Common myeloid progenitor, CD34-positive (primary cell): ENCODE measurements at regions not wholly inside any gene's neighbourhood (a gene's known extent, or its start where the extent isn't known, plus 50 kb on each side); places are given as distances from the start of the nearest gene placed in this dataset.

Experiments
- CTCF ChIA-PET: fragments of 350-600 bp; sonication (Branson Sonifier 250); formaldehyde crosslinking; loops from one replicate; lab custom pipeline; 2021; ENCODE audit warnings: antibody characterized with exemption; lab: Charles Lee
- POLR2A ChIA-PET: fragments of 350-600 bp; sonication (Branson Sonifier 250); formaldehyde crosslinking; loops from one replicate; lab custom pipeline; 2021; ENCODE audit warnings: antibody characterized with exemption; lab: Charles Lee
- DNase-seq, 3 donors: peaks; one replicate each; pipeline versions ENCODE4 v3.0.0 to v3.0.0-alpha.2; 2013
- H3K27ac ChIP-seq, 2 experiments: 1 replicate in 1 of 2; 2 replicates in 1 of 2; pipeline ENCODE4 v1.7.0; 2013; ENCODE audit warnings: inconsistent platforms in 2 of 2, low read length in 2 of 2, mild to moderate bottlenecking in 2 of 2, low read depth in 1 of 2, moderate library complexity in 1 of 2; ENCODE audit not compliant: severe bottlenecking in 2 of 2, insufficient read depth in 1 of 2, poor library complexity in 1 of 2
- H3K27me3 ChIP-seq, 5 experiments: replicated peaks in 2 of 5; 1 replicate in 3 of 5; 2 replicates in 2 of 5; pipeline versions ENCODE4 v1.6.1 to v1.7.0; 2013; ENCODE audit warnings: low read length in 4 of 5, mild to moderate bottlenecking in 2 of 5, moderate library complexity in 2 of 5, inconsistent platforms in 1 of 5; ENCODE audit not compliant: insufficient read depth in 5 of 5, control insufficient read depth in 4 of 5
- H3K36me3 ChIP-seq, 4 experiments: 1 replicate in 2 of 4; 2 replicates in 2 of 4; pipeline versions ENCODE4 v1.6.1 to v1.7.0; 2013; ENCODE audit warnings: low read length in 3 of 4, control low read depth in 1 of 4, mild to moderate bottlenecking in 1 of 4; ENCODE audit not compliant: control insufficient read depth in 4 of 4, insufficient read depth in 4 of 4
- H3K4me1 ChIP-seq, 4 experiments: 1 replicate in 3 of 4; 2 replicates in 1 of 4; pipeline versions ENCODE4 v1.6.1 to v1.7.1; 2013; ENCODE audit warnings: low read length in 3 of 4, mild to moderate bottlenecking in 3 of 4, control low read depth in 1 of 4, inconsistent platforms in 1 of 4, moderate library complexity in 1 of 4; ENCODE audit not compliant: control insufficient read depth in 4 of 4, insufficient read depth in 4 of 4; ENCODE audit errors: control extremely low read depth in 1 of 4
- H3K4me3 ChIP-seq, 7 experiments: 1 replicate in 4 of 7; 2 replicates in 3 of 7; pipeline versions ENCODE4 v1.5.1 to v1.7.0; 2013; ENCODE audit warnings: mild to moderate bottlenecking in 7 of 7, low read length in 6 of 7, moderate library complexity in 6 of 7, inconsistent platforms in 2 of 7, low read depth in 2 of 7, control low read depth in 1 of 7; ENCODE audit not compliant: insufficient read depth in 4 of 7, control insufficient read depth in 1 of 7; ENCODE audit errors: extremely low read depth in 1 of 7
- H3K9me3 ChIP-seq, 5 experiments: 1 replicate in 4 of 5; 2 replicates in 1 of 5; pipeline versions ENCODE4 v1.6.1 to v1.7.1; 2013; ENCODE audit warnings: low read length in 4 of 5, mild to moderate bottlenecking in 2 of 5, inconsistent platforms in 1 of 5, low read depth in 1 of 5, moderate library complexity in 1 of 5; ENCODE audit not compliant: control insufficient read depth in 4 of 5, insufficient read depth in 2 of 5; ENCODE audit errors: control extremely low read depth in 1 of 5
- WGBS: methylation state at CpG from one replicate; pipeline ENCODE4 v1.1.5; 2013; ENCODE audit not compliant: insufficient coverage; 5-methylcytosine and 5-hydroxymethylcytosine counted together

- WGBS = 68% methylated on average over 8 of the region's 9 CpGs
Observed at GRCh38 chr14:101173698-101174521, 270.4 kb upstream of the RTL1 start.

GRCh38 chr14:101174522-101174838, 271.0 kb upstream of the RTL1 start:
- 99% methylated on average over 11 of the region's 12 CpGs for WGBS
- DNase-seq = no peak
- Histone ChIP-seq H3K27me3 (no peaks in the 10 kb centered on the region), H3K36me3 (no peaks in the 10 kb centered on the region), H3K4me1 (peaks cover 0 to 8% (median 3%) of the 10 kb centered on the region in 4 experiments), H3K27ac (no peak overlapping the region), H3K4me3 (no peak overlapping the region), H3K9me3 (peaks cover 0 to 11% (median 3%) of the 10 kb centered on the region in 5 experiments)
- ChIA-PET CTCF (no interaction called here), POLR2A (no interaction called here)

More at GRCh38 chr14:101173698-101174521, 270.4 kb upstream of the RTL1 start:
- CTCF ChIA-PET = no interaction called here
- peaks cover 0 to 16% (median 5%) of the 10 kb centered on the region in 5 experiments for H3K9me3 ChIP-seq
- no peaks in the 10 kb centered on the region for H3K36me3 ChIP-seq
- no peak overlapping the region for H3K4me3 ChIP-seq
- no peaks in the 10 kb centered on the region for H3K27me3 ChIP-seq
- no peak for DNase-seq
- H3K4me1 ChIP-seq = peaks cover 0 to 8% (median 3%) of the 10 kb centered on the region in 4 experiments
- no peak overlapping the region for H3K27ac ChIP-seq
- POLR2A ChIA-PET = no interaction called here

- ChIA-PET CTCF (no interaction called here), POLR2A (no interaction called here)
- Histone ChIP-seq H3K36me3 (no peaks in the 10 kb centered on the region), H3K27ac (no peak overlapping the region), H3K4me1 (peaks cover 0 to 8% (median 3%) of the 10 kb centered on the region in 4 experiments), H3K9me3 (peaks cover 0 to 10% (median 3%) of the 10 kb centered on the region in 5 experiments), H3K4me3 (no peak overlapping the region), H3K27me3 (no peaks in the 10 kb centered on the region)
- no peak for DNase-seq
- 98% methylated on average over 7 of the region's 9 CpGs for WGBS
Observed at GRCh38 chr14:101174980-101175606, 271.6 kb upstream of the RTL1 start.

- WGBS = 95% methylated on average over 11 of the region's 13 CpGs
- Histone ChIP-seq H3K27ac (no peak overlapping the region), H3K9me3 (peaks cover 0 to 11% (median 3%) of the 10 kb centered on the region in 5 experiments), H3K27me3 (no peaks in the 10 kb centered on the region), H3K36me3 (no peaks in the 10 kb centered on the region), H3K4me3 (no peak overlapping the region), H3K4me1 (peaks cover 0 to 9% (median 4%) of the 10 kb centered on the region in 4 experiments)
- no peak for DNase-seq
- ChIA-PET POLR2A (no interaction called here), CTCF (no interaction called here)
Observed at GRCh38 chr14:101175731-101176534, 272.4 kb upstream of the RTL1 start.

- Histone ChIP-seq H3K4me3 (no peak overlapping the region), H3K27me3 (no peaks in the 10 kb centered on the region), H3K4me1 (peaks cover 0 to 16% (median 9%) of the 10 kb centered on the region in 4 experiments), H3K27ac (no peak overlapping the region), H3K36me3 (no peaks in the 10 kb centered on the region), H3K9me3 (peaks cover 0 to 11% (median 0%) of the 10 kb centered on the region in 5 experiments)
- 95% methylated on average over 16 of the region's 16 CpGs for WGBS
- ChIA-PET POLR2A (no interaction called here), CTCF (no interaction called here)
- no peak for DNase-seq
Observed at GRCh38 chr14:101176535-101177205, 273.1 kb upstream of the RTL1 start.

GRCh38 chr14:101177301-101177971, 273.9 kb upstream of the RTL1 start:
- CTCF ChIA-PET = interaction anchor here (0.9 kb wide), 1 partner anchor 29 kb away, joined by 3 read pairs; no protein-coding TSS in a partner anchor
- Histone ChIP-seq H3K27me3 (no peaks in the 10 kb centered on the region), H3K4me3 (no peak overlapping the region), H3K27ac (no peak overlapping the region), H3K9me3 (peaks cover 0 to 13% (median 2%) of the 10 kb centered on the region in 5 experiments), H3K4me1 (peaks cover 0 to 20% (median 13%) of the 10 kb centered on the region in 4 experiments), H3K36me3 (no peaks in the 10 kb centered on the region)
- 96% methylated on average over 23 of the region's 23 CpGs for WGBS
- POLR2A ChIA-PET = no interaction called here
- no peak for DNase-seq
